ENCODE measurements at regions not wholly inside any gene's neighbourhood (a gene's known extent, or its start where the extent isn't known, plus 50 kb on each side); places are given as distances from the start of the nearest gene placed in this dataset.

DNA sequence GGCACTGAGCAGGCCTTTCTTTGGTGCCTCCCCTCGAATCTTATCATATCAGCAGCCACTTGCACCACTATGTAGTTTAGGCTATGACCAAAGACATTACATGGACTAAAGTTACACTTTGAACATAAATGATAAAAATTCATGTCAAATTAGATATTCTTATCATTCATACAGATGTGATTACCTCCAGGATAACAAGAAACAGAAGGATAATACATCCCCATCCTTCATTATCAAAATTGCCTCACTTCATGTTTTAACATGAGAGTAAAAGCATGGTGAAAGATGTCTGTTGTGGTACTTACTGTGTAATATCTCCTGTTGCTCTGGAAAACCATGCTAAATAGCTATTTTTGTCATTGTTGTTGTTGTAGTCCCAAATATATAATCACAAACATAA lies 230.8 kb upstream of the RND3 start:
- TF ChIP-seq, protein P1, sequence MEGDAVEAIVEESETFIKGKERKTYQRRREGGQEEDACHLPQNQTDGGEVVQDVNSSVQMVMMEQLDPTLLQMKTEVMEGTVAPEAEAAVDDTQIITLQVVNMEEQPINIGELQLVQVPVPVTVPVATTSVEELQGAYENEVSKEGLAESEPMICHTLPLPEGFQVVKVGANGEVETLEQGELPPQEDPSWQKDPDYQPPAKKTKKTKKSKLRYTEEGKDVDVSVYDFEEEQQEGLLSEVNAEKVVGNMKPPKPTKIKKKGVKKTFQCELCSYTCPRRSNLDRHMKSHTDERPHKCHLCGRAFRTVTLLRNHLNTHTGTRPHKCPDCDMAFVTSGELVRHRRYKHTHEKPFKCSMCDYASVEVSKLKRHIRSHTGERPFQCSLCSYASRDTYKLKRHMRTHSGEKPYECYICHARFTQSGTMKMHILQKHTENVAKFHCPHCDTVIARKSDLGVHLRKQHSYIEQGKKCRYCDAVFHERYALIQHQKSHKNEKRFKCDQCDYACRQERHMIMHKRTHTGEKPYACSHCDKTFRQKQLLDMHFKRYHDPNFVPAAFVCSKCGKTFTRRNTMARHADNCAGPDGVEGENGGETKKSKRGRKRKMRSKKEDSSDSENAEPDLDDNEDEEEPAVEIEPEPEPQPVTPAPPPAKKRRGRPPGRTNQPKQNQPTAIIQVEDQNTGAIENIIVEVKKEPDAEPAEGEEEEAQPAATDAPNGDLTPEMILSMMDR (IDR thresholded peaks at IDR 0.05), result no peak
- TF ChIP-seq EP300 (IDR thresholded peaks at IDR 0.05), result no peak

Measured in esophagus muscularis mucosa (tissue), 3 donors.